Muscle layer of colon (tissue), 2 donors: ENCODE measurements at regions not wholly inside any gene's neighbourhood (a gene's known extent, or its start where the extent isn't known, plus 50 kb on each side); places are given as distances from the start of the nearest gene placed in this dataset.

ENCODE experiments used
- H3K27ac ChIP-seq: one replicate; pipeline ENCODE4 v1.7.0; 2013; ENCODE audit warnings: low read depth, mild to moderate bottlenecking, low read length, moderate library complexity
- H3K27me3 ChIP-seq, 2 donors: one replicate each; pipeline ENCODE4 v1.7.0; 2013; ENCODE audit warnings: low read length in 2 of 2, mild to moderate bottlenecking in 2 of 2; ENCODE audit not compliant: insufficient read depth in 2 of 2, control insufficient read depth in 1 of 2
- H3K36me3 ChIP-seq: one replicate; pipeline ENCODE4 v1.7.0; 2013; ENCODE audit warnings: mild to moderate bottlenecking, low read length; ENCODE audit not compliant: insufficient read depth
- H3K4me1 ChIP-seq: one replicate; pipeline ENCODE4 v1.7.0; 2013; ENCODE audit warnings: mild to moderate bottlenecking, low read length; ENCODE audit not compliant: insufficient read depth
- H3K4me3 ChIP-seq, 2 donors: one replicate each; pipeline ENCODE4 v1.7.0; 2013; ENCODE audit warnings: low read length in 2 of 2, low read depth in 1 of 2, mild to moderate bottlenecking in 1 of 2, moderate library complexity in 1 of 2
- H3K9ac ChIP-seq: one replicate; pipeline ENCODE4 v1.7.0; 2013; ENCODE audit warnings: low read length
- H3K9me3 ChIP-seq: one replicate; pipeline ENCODE4 v1.7.0; 2013; ENCODE audit warnings: mild to moderate bottlenecking, low read length
- donor health status: abdominal sarcoma.
- donor health status: Adenocarcinoma of cecum.

DNA sequence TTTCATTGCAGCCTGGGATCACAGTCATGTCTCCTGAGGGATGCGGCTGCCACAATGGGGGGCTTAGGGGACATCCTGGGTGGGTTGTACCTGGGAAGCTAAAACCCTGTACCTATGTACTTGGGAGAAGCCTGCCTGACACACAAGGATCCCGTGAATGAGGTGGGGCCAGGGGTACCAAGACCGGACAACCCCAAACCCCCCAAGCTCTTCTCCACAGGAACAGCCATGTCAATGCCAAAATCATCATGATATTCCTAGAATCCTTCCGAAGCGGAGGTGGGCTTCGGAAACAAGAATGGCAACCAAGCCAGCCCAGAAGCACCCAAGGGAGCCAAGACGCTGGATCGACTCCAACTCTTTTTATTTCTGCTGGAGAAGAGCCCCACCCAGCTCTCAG lies 260.3 kb upstream of the TCERG1L start:
- Histone ChIP-seq H3K36me3 (no peaks in the 10 kb centered on the region), H3K4me1 (no peaks in the 10 kb centered on the region), H3K27ac (no peak overlapping the region), H3K9ac (no peak overlapping the region), H3K4me3 (no peak overlapping the region), H3K9me3 (no peaks in the 10 kb centered on the region), H3K27me3 (no peaks in the 10 kb centered on the region)

DNA sequence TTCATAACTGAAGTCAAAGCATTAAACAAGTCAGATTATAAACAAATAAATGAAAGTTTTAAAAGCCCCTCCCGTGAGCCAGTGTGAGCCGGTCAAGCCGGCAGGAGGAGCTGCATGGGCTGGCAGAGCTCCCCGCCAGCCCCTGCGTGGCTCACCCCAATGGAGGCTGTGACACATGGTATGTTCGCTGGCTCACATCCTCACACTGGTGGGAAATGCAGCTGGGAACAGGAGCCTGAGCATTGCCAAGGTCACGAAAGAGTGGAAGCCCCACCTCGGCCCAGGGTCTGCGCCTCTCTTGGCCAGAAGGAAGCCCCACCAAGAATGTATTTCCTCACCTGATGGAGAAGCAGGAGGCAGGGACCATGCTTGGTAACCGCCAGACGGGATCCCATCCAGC lies 261.7 kb upstream of the TCERG1L start:
- H3K27ac ChIP-seq = no peak overlapping the region
- H3K9ac ChIP-seq = no peak overlapping the region
- no peak overlapping the region for H3K4me3 ChIP-seq
- H3K27me3 ChIP-seq = no peaks in the 10 kb centered on the region
- H3K4me1 ChIP-seq = no peaks in the 10 kb centered on the region
- H3K36me3 ChIP-seq = no peaks in the 10 kb centered on the region
- H3K9me3 ChIP-seq = no peaks in the 10 kb centered on the region

DNA sequence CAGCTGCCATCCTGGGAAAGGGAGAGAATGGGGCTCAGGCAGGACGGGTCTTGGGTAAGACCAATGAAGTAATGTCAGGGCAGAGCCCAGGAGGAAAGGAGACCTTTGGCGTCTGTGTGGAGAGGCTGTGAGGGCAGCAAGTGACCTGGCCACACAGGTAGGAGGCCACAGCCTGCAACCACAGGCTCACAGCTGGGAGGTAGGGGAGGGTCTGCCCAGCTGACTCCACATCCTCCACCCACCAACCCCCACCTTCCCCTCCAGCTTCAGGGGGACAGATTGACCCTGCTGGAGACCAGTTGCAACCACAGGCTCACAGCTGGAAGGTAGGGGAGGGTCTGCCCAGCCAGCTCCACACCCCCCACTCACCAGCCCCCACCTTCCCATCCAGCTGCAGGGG lies 262.2 kb upstream of the TCERG1L start:
- no peak overlapping the region for H3K4me3 ChIP-seq
- no peaks in the 10 kb centered on the region for H3K9me3 ChIP-seq
- H3K9ac ChIP-seq = no peak overlapping the region
- no peaks in the 10 kb centered on the region for H3K27me3 ChIP-seq
- no peak overlapping the region for H3K27ac ChIP-seq
- H3K36me3 ChIP-seq = no peaks in the 10 kb centered on the region
- H3K4me1 ChIP-seq = no peaks in the 10 kb centered on the region

DNA sequence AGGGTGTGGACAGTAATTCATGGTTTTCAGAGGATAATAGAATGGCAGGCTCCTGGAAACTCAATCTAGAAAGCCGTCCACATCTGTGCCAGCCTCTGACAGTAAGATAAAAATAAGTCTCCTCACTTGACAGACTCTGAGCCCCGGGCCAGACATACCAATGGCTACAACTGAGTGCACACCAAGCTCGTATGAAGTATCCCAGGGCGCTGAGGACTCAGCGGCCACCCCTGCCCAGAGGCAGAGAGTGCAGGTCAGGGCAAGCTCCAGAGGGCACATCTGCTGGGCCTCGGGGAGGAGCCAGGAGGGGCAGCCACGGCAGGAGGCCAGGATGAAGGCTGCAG lies 262.8 kb upstream of the TCERG1L start:
- H3K4me3 ChIP-seq = no peak overlapping the region
- H3K36me3 ChIP-seq = no peaks in the 10 kb centered on the region
- H3K9me3 ChIP-seq = no peaks in the 10 kb centered on the region
- H3K27me3 ChIP-seq = no peaks in the 10 kb centered on the region
- no peaks in the 10 kb centered on the region for H3K4me1 ChIP-seq
- no peak overlapping the region for H3K27ac ChIP-seq
- H3K9ac ChIP-seq = no peak overlapping the region

DNA sequence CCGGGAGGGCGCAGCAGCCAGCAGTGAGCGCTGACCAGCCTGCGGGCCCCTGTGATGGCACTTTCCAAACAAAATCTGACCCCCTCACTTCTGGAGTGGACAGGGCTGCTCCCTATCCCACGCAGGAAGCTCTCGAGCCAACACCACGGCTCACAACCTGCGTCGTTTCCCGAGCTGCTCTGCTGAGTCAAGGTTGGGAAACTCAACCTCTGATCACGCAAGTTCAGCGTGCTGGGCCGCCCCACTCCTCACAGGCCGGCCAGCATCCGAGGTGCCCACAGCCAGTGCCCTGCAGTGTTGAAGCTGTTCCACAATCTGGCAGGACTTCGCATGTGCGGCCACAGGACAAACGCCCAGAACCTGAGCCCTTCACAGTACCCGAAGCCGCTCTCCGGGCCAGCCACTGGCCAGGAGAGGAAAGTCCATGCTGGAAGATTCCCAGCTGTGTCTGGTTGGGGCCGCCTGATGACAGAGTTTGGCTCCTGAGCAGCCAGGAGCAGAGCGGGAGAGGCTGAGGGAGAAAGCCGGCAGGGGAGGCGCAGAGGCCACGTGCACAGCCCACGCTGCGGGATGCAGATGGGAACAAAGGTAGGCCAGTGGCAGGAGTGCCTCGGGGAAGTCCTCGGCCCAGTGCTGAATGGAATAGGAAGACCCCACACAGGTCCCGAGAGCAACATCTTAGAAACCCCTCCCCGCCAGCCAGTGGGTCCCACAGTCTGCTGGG lies 263.3 kb upstream of the TCERG1L start:
- H3K36me3 ChIP-seq = no peaks in the 10 kb centered on the region
- no peak overlapping the region for H3K27ac ChIP-seq
- H3K4me3 ChIP-seq = no peak overlapping the region
- H3K27me3 ChIP-seq = no peaks in the 10 kb centered on the region
- no peaks in the 10 kb centered on the region for H3K9me3 ChIP-seq
- H3K4me1 ChIP-seq = no peaks in the 10 kb centered on the region
- no peak overlapping the region for H3K9ac ChIP-seq

DNA sequence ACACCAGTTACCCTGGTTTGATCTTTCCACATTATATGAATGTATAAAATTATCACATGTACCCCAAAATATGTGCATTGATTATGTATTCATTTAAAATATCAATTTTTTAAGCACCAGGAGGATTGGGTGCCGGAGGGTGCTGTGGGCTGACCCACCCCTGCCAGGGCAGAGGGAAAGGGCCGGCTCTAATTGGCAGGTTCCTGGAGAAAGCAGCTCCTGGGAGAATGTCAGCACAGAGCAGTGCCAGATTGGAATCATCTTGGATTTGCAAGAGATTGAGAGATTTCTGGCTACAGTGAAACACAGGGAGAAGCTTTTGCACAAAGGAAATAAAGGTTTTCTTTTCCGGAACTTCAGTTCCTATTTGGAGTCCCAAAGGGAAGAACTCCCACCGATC lies 264.4 kb upstream of the TCERG1L start:
- no peak overlapping the region for H3K9ac ChIP-seq
- H3K36me3 ChIP-seq = no peaks in the 10 kb centered on the region
- H3K9me3 ChIP-seq = no peaks in the 10 kb centered on the region
- H3K27me3 ChIP-seq = no peaks in the 10 kb centered on the region
- H3K27ac ChIP-seq = no peak overlapping the region
- no peak overlapping the region for H3K4me3 ChIP-seq
- no peaks in the 10 kb centered on the region for H3K4me1 ChIP-seq

DNA sequence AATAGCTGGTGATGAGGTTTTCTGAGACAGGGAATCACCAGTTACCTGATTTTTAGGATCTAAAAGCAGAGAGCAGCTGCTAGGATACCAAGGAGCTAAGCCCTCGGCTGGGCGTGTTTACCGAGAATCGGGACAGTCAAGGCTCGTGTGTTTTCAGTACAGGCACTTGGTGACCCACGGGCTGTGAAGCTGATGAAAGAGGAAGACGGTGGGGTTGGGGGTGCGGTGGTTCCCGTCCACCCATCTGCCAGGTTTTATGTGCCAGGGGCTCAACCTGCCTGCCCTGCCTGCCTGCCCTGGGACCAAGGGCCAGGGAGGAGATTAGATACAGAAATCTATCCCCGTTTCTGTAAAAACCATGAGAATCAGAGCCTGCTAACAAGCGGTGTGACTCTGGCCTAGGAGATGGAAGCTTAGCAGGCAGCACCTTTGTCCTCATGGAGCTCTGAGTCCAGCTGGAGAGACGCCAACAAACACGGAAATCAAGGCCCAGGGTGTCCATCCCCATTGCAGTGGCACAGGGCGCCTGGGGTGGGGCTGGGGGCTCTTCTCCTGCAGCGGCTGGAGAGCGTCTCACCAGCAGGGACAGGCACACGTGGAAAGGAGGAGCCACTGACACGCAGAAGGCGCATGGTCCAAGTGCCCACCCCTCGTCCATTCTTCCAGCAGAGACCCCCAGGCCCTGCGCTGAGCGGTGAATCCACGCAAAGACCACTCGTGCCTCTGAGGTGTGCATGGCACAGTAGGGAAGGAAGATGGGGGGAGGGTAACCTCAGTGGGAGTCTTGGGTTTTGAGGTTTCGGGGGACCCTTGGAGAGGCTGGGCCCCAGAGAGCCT lies 265.0 kb upstream of the TCERG1L start:
- H3K36me3 ChIP-seq = no peaks in the 10 kb centered on the region
- no peaks in the 10 kb centered on the region for H3K27me3 ChIP-seq
- H3K9ac ChIP-seq = no peak overlapping the region
- H3K4me3 ChIP-seq = no peak overlapping the region
- H3K4me1 ChIP-seq = no peaks in the 10 kb centered on the region
- no peak overlapping the region for H3K27ac ChIP-seq
- H3K9me3 ChIP-seq = no peaks in the 10 kb centered on the region

DNA sequence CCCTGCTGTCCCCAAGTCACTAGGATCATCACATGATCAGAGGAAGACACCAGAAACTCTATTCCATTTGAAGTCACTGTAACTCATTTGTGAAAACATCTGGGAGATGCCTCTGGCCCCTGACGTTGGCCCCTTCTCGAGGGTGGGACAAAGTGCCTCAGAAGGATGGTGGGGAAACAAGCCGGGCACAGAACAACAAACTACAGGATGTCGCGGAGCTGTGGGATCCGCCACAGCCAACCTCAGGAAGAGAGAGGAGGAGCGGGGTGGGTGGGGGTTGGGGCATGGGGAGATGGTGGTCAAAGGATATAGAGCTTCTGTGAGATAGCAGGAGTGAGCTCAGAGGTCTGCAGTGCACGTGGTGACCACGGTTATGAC lies 265.6 kb upstream of the TCERG1L start:
- no peaks in the 10 kb centered on the region for H3K4me1 ChIP-seq

DNA sequence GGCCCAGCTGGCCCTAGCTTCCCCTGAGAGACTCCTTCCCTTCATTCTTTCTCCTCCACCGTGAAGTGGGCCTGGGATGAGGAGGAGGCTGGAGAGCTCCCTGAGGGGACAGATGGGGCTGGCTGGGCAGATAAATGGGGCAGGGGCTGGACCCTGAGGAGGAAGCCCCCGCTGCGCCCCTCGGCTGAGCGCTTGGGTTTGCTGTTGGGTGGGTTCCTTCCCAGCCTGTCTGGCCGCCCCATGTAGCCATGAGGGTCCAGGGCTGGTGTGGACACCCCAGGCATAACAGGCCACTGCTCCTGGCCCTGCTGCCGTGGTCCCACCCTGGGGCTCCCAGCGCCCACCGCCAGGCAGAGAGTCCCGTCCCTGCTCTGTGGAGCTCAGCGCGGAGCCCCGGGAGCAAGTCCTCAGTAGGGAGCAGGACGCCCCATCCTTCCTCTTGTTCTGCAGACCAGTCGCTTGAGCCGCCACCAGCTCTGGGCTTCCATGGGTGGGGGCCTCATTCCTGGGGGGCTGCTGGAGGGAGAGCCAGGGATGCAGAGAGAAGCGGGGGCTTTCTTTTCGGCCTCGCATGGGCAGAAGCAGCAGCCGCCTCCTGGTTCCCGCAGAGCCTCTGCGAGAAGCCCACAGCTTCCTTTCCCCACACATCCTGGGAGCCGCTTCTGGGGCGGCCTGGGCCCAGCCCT lies 266.4 kb upstream of the TCERG1L start:
- H3K4me3 ChIP-seq = no peak overlapping the region
- no peaks in the 10 kb centered on the region for H3K36me3 ChIP-seq
- no peak overlapping the region for H3K27ac ChIP-seq

More for the DNA sequence above, 265.6 kb upstream of the TCERG1L start:
- no peaks in the 10 kb centered on the region for H3K36me3 ChIP-seq
- no peak overlapping the region for H3K4me3 ChIP-seq
- H3K9me3 ChIP-seq = no peaks in the 10 kb centered on the region
- H3K27ac ChIP-seq = no peak overlapping the region
- no peaks in the 10 kb centered on the region for H3K27me3 ChIP-seq
- no peak overlapping the region for H3K9ac ChIP-seq

DNA sequence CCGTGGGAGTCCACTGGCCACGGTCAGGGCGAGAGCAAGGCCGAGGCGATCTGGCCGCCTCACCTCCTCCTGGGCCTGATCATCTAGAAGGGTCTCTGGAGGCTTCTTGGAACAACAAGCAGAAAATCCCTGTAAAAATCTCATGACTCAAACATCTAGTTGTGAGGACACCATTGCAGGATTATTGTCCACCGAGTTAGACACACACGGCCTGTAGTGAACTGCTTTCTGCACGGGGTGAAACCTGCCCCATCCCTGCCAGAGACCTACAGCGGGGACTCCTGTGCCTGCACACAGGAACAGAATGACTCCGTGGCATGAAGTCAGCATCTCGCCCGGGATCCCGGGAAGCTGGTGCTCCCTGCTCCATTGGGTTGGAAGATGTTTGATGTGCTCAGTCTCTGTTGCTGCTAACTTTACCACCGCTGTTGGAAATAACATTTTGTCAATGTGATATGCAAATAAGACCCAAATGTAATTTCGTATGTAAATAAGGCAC lies 267.0 kb upstream of the TCERG1L start:
- Histone ChIP-seq H3K27me3 (no peaks in the 10 kb centered on the region), H3K27ac (no peak overlapping the region), H3K9me3 (no peaks in the 10 kb centered on the region), H3K36me3 (no peaks in the 10 kb centered on the region), H3K4me1 (no peaks in the 10 kb centered on the region), H3K9ac (no peak overlapping the region), H3K4me3 (no peak overlapping the region)

More for the DNA sequence above, 266.4 kb upstream of the TCERG1L start:
- Histone ChIP-seq H3K27me3 (no peaks in the 10 kb centered on the region), H3K9ac (no peak overlapping the region), H3K9me3 (no peaks in the 10 kb centered on the region), H3K4me1 (no peaks in the 10 kb centered on the region)

DNA sequence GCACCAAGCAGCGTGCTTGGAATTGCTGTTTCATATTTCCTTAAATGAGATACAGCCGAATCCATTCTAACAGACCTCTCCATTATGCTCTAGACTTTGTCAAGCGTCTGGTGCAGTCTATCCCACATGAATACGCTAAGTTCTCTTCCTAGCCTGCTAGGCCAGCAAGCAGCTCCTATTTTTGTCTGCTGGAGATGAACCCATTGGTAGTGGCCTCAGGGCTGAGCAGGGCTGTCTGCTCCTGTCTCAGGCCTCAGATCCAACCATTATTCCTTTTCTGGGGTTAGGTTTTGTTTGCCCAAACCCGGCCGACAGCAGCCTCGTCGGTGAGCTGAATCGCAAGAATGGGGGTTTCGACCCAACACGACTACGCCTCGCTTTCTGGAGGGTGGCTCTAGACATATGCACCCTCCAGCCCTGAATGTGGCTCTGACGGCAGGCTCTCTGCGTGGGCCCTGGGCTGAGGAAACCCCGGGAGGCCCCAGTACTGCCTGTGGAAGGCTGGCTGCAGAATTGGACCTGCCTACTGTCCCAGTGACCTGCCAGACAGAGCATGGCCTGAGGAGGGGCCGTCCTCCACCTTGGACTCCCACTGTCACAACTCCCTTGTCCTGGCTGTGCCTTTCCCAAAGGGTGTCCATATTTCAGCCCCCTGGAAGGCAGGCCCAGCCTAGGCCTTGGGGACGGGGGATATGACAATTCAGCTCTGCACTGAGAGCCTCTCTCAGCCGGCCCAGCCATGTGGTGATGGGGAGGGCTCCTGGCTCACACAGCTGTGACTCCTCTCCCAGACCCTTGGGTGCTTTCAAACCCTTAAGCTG lies 267.9 kb upstream of the TCERG1L start:
- no peaks in the 10 kb centered on the region for H3K9me3 ChIP-seq
- no peak overlapping the region for H3K4me3 ChIP-seq
- no peaks in the 10 kb centered on the region for H3K36me3 ChIP-seq
- no peaks in the 10 kb centered on the region for H3K27me3 ChIP-seq
- H3K9ac ChIP-seq = no peak overlapping the region
- no peak overlapping the region for H3K27ac ChIP-seq
- no peaks in the 10 kb centered on the region for H3K4me1 ChIP-seq
